ENCODE measurements at regions not wholly inside any gene's neighbourhood (a gene's known extent, or its start where the extent isn't known, plus 50 kb on each side); places are given as distances from the start of the nearest gene placed in this dataset.

DNA sequence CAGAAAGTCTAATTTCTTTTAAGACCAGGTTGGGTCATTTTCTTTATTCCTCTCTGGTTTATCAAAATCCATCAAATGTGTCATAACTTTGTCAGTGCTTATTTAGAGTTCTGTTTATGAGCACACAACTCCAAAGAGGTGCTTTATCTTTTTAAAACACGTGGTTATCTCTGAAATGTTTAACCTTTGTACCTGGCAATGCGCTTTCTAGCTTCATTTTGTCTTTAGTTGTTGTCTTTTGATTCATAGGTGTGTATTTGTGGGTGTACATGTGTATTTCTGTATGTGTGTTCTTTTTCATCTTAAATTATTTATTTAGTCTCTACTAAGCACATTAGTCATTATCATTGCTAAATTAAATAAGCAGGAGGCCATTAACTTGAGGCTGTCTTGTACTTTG lies 251.4 kb downstream of the JRKL start:
- Histone ChIP-seq H3K4me3 (replicated peaks in 1 of 3; ENCODE audit: insufficient read depth in 1 of 3, low read depth in 1 of 3, low read length in 3 of 3) (no peak overlapping the region), H3K9me1 (replicated peaks; ENCODE audit: control insufficient read depth, extremely low read depth, insufficient read depth, low read length) (no peaks in the 10 kb centered on the region), H3K27me3 (ENCODE audit: control insufficient read depth in 2 of 2, insufficient read depth in 2 of 2, low read length in 2 of 2) (no peaks in the 10 kb centered on the region), H3K79me2 (ENCODE audit: control insufficient read depth, insufficient read depth, low read length) (no peaks in the 10 kb centered on the region), H3K27ac (ENCODE audit: insufficient read depth, low read depth, low read length) (no peak overlapping the region), H4K20me1 (replicated peaks; ENCODE audit: control insufficient read depth, extremely low read depth, insufficient read depth, low read length) (no peaks in the 10 kb centered on the region), H3K4me2 (ENCODE audit: insufficient read depth, low read length) (no peak overlapping the region), H2AFZ (ENCODE audit: low read depth, low read length) (no peak overlapping the region), H3K9ac (replicated peaks; ENCODE audit: extremely low read depth, insufficient read depth, low read length) (no peak overlapping the region), H3K9me3 (replicated peaks; ENCODE audit: control insufficient read depth, insufficient read depth, low read length) (no peaks in the 10 kb centered on the region), H3K36me3 (ENCODE audit: control insufficient read depth in 2 of 2, extremely low read depth in 1 of 2, insufficient read depth in 2 of 2, low read length in 2 of 2) (no peaks in the 10 kb centered on the region), H3K4me1 (ENCODE audit: control insufficient read depth, extremely low read depth, insufficient read depth, low read length) (no peaks in the 10 kb centered on the region)
- ChIA-PET POLR2A (no interaction called here), CTCF (interaction anchor here (1.6 kb wide), 1 partner anchor 9 kb away, joined by 3 read pairs; no protein-coding TSS in a partner anchor)
- intact Hi-C loops (cut with micrococcal nuclease) (no loop called here), dilution Hi-C loops (cut with MboI; ENCODE audit: extremely low pct_ligation_motif_present, low sequenced_read_pairs) (no loop called here)
- BruUV-seq (replicated peaks), result no TSS peak
- TF ChIP-seq POLR2A (IDR thresholded peaks at IDR 0.05; ENCODE audit: low read depth, low read length) (no peak), FOS (IDR thresholded peaks at IDR 0.05; ENCODE audit: borderline replicate concordance, insufficient read depth, low read length) (no peak), EZH2 (IDR thresholded peaks at IDR 0.05; ENCODE audit: borderline replicate concordance, low read depth, low read length, severe bottlenecking) (no peak), MYC (IDR thresholded peaks at IDR 0.05; ENCODE audit: low read depth, low read length) (no peak), POLR2AphosphoS5 (IDR thresholded peaks at IDR 0.05; ENCODE audit: insufficient read depth, low read depth, low read length) (no peak), GATA2 (IDR thresholded peaks at IDR 0.05; ENCODE audit: insufficient read depth, insufficient read length, low read depth, low read length) (no peak), JUN (IDR thresholded peaks at IDR 0.05; ENCODE audit: borderline replicate concordance, insufficient read depth, insufficient read length, low read depth) (no peak)
- TF ChIP-seq, protein P1, sequence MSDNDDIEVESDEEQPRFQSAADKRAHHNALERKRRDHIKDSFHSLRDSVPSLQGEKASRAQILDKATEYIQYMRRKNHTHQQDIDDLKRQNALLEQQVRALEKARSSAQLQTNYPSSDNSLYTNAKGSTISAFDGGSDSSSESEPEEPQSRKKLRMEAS (IDR thresholded peaks at IDR 0.05; ENCODE audit: insufficient read depth, insufficient read length), result no peak
- TF ChIP-seq, protein P2, sequence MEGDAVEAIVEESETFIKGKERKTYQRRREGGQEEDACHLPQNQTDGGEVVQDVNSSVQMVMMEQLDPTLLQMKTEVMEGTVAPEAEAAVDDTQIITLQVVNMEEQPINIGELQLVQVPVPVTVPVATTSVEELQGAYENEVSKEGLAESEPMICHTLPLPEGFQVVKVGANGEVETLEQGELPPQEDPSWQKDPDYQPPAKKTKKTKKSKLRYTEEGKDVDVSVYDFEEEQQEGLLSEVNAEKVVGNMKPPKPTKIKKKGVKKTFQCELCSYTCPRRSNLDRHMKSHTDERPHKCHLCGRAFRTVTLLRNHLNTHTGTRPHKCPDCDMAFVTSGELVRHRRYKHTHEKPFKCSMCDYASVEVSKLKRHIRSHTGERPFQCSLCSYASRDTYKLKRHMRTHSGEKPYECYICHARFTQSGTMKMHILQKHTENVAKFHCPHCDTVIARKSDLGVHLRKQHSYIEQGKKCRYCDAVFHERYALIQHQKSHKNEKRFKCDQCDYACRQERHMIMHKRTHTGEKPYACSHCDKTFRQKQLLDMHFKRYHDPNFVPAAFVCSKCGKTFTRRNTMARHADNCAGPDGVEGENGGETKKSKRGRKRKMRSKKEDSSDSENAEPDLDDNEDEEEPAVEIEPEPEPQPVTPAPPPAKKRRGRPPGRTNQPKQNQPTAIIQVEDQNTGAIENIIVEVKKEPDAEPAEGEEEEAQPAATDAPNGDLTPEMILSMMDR (IDR thresholded peaks at IDR 0.05; ENCODE audit: extremely low read depth in 1 of 2, insufficient read depth in 1 of 2, low read depth in 1 of 2, low read length in 2 of 2), result no peak
- FAIRE-seq, result no peak
- DNase-seq (ENCODE audit: low read depth, low spot score), result no peak

All from endothelial cell of umbilical vein (primary cell).